ENCODE measurements at regions not wholly inside any gene's neighbourhood (a gene's known extent, or its start where the extent isn't known, plus 50 kb on each side); places are given as distances from the start of the nearest gene placed in this dataset.

GRCh38 chr13:82118589-82118988, 1763.7 kb downstream of the SLITRK1 start:
- DNase-seq (ENCODE audit: low read depth), result no peak
- H3K4me3 ChIP-seq (ENCODE audit: control insufficient read depth, low read depth, low read length), result no peak overlapping the region
- TF ChIP-seq CTCF (conservative IDR thresholded peaks at IDR 0.05; ENCODE audit: control insufficient read depth, insufficient read depth, low read depth, low read length), result no peak

GRCh38 chr13:82116422-82116989, 1765.8 kb downstream of the SLITRK1 start:
- H3K4me3 ChIP-seq (ENCODE audit: control insufficient read depth, low read depth, low read length), result no peak overlapping the region
- DNase-seq (ENCODE audit: low read depth), result no peak
- TF ChIP-seq CTCF (conservative IDR thresholded peaks at IDR 0.05; ENCODE audit: control insufficient read depth, insufficient read depth, low read depth, low read length), result no peak

DNA sequence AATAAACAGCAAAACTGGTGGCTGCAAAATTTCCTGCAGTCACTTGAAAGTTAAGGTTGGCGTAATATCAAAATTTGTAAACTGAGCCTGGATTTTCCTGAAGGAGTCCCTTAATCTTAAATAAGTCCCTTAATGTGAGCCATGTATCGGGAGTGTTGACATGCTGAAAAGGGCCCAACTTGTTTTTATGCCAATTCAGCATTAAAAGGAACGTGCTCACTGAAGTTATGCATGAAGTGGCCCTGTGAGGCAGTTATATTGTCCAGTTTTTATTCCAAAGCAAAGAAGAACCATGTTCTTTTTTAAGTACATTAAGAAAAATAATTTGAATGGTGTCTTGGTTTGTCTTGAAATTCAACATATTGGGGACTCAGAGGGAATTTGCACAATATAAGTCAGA, 1766.9 kb downstream of the SLITRK1 start:
- H3K4me3 ChIP-seq (ENCODE audit: control insufficient read depth, low read depth, low read length), result no peak overlapping the region
- no peak for DNase-seq (ENCODE audit: low read depth)
- TF ChIP-seq CTCF (conservative IDR thresholded peaks at IDR 0.05; ENCODE audit: control insufficient read depth, insufficient read depth, low read depth, low read length), result no peak

- no peak overlapping the region for H3K4me3 ChIP-seq (ENCODE audit: control insufficient read depth, low read depth, low read length)
- no peak for DNase-seq (ENCODE audit: low read depth)
- no peak for TF ChIP-seq CTCF (conservative IDR thresholded peaks at IDR 0.05; ENCODE audit: control insufficient read depth, insufficient read depth, low read depth, low read length)
Observed at GRCh38 chr13:82096256-82096655, 1755.3 kb upstream of the SPRY2 start.

GRCh38 chr13:82092312-82092711, 1751.4 kb upstream of the SPRY2 start:
- H3K4me3 ChIP-seq (ENCODE audit: control insufficient read depth, low read depth, low read length), result no peak overlapping the region
- no peak for TF ChIP-seq CTCF (conservative IDR thresholded peaks at IDR 0.05; ENCODE audit: control insufficient read depth, insufficient read depth, low read depth, low read length)
- no peak for DNase-seq (ENCODE audit: low read depth)

GRCh38 chr13:82088781-82089180, 1747.9 kb upstream of the SPRY2 start:
- no peak for DNase-seq (ENCODE audit: low read depth)
- no peak for TF ChIP-seq CTCF (conservative IDR thresholded peaks at IDR 0.05; ENCODE audit: control insufficient read depth, insufficient read depth, low read depth, low read length)
- no peak overlapping the region for H3K4me3 ChIP-seq (ENCODE audit: control insufficient read depth, low read depth, low read length)

DNA sequence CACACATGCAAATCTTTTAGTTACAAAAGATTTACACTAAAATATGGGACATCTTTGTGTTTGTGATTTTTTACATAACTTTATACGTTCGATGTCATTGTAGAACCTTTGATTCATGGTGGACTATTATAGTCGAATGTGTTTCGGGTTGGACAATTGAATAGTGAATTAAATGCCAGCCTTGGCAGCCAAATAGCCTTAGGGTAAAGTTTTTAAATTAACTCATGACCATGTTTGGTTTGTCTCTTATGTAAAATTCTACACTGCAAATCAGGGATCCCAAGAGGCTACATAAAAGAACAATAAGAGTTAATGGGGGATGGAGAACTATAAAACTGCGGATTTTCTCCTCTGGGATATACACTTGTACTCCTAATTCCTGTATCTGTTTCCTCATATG, 1735.6 kb upstream of the SPRY2 start:
- no peak for DNase-seq (ENCODE audit: low read depth)
- H3K4me3 ChIP-seq (ENCODE audit: control insufficient read depth, low read depth, low read length), result no peak overlapping the region
- TF ChIP-seq CTCF (conservative IDR thresholded peaks at IDR 0.05; ENCODE audit: control insufficient read depth, insufficient read depth, low read depth, low read length), result no peak

All from fibroblast of mammary gland (primary cell).